HL-60/S4 (cell line): ENCODE measurements at regions not wholly inside any gene's neighbourhood (a gene's known extent, or its start where the extent isn't known, plus 50 kb on each side); places are given as distances from the start of the nearest gene placed in this dataset.
"Not testable (repeated sequence)": the region's sequence is repeated elsewhere in the genome, so short reads cannot be mapped to it uniquely, and the experiment has no call there.

Experiments used
- in situ Hi-C: fragments of 300-500 bp; cut with MboI; formaldehyde crosslinking; loops from 2 replicates; pipeline ENCODE4 v1.14.3; 2022; ENCODE audit warnings: low sequenced_read_pairs

DNA sequence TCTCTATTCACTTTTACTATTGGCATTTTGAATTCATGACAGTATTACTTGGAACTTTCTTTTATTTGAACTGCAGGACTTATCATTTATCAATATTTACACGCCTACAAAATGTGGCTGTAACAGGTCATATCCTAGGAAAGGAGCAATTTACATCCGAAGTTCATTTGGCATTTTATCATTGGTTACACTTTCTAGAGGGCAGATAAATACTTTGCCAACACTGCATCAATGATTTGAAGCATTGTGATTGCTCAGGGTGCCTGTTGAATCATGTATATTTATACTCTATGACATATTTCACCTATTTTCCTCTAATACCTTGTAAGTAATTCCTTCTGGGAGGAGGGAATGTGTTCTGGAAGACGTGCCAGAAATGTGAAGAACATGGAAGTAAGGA lies 136.7 kb downstream of the MID1IP1 start:
- in situ Hi-C loops = no loop called here

DNA sequence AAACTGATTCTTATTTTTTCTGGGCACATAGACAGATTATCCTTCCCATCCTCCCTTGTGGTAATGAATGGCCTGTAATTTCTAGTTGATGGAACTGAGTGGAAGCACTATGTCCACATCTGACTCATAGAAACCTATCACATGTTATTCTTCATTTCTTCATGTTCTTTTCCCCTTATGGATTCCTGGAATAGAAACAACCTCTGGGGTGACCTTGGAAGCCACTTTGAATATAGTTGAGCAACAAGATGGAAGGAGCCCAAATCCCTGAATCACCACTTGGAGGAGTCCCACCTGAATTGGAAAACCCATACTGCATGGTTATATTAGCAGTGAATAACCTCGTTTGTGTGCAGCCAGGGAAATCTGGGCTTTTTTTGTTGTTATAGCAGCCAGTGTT lies 137.8 kb downstream of the MID1IP1 start:
- in situ Hi-C loops = no loop called here

DNA sequence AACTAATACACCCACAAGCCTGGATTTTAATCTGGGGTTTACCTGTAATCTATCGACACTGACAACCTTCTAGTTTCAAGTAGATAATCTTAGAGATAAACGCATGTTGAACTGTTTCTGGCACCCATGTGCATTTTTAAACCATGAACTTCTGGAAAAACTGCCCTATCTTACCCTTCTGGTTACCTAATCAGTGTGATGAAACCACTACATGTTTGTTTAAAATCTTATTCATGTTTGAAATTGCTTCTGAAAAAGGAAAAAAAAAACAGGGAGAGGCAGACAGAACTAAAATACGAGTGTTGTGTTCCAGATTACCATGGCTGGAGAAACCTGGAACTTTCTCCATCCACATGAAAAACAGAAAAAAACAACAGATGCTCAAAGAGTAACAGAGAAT lies 139.3 kb downstream of the MID1IP1 start:
- in situ Hi-C loops = no loop called here

DNA sequence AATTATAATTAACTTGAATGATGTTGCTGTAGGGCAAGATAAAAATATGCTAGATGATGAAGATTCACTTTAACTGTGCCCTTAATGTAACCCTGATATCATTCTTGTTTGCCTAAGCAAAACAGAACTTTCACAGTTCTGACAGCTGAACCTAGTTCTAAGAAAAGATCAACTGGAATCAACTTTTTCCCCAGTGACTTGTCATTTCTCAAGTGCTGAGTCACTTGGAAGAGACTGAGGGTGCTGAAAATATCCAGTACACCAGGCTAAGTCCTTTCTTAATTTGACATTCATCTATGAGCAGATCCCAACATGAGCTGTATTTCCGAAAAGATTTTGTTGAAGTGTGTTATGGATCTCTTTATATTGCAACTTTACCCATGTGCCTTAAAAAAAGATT lies 140.4 kb downstream of the MID1IP1 start:
- in situ Hi-C loops = no loop called here

GRCh38 chrX:38943120-38943519 lies 141.9 kb downstream of the MID1IP1 start:
- in situ Hi-C loops = no loop called here

- in situ Hi-C loops = no loop called here
Observed at GRCh38 chrX:38948046-38948445, 146.8 kb downstream of the MID1IP1 start.

DNA sequence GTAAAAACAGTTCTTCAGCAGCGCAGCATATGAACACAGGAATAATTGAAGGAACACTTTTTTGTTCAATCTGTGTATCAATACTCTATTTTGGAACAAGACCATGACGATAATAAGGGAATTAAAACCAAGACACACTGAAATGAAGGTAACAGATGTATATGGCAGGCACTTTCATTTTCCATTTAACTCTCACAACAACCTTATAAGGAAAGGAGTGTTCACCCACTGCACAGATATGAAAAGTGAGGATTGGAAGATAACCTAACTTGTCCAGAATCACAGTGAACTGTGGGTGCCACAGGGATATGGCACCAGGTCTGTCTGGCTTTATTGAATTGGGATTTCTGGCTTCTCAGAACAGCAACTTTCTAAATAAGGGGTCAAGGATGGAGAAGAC lies 153.3 kb downstream of the MID1IP1 start:
- in situ Hi-C loops = no loop called here

GRCh38 chrX:38959736-38960135 lies 158.5 kb downstream of the MID1IP1 start:
- in situ Hi-C loops = no loop called here

DNA sequence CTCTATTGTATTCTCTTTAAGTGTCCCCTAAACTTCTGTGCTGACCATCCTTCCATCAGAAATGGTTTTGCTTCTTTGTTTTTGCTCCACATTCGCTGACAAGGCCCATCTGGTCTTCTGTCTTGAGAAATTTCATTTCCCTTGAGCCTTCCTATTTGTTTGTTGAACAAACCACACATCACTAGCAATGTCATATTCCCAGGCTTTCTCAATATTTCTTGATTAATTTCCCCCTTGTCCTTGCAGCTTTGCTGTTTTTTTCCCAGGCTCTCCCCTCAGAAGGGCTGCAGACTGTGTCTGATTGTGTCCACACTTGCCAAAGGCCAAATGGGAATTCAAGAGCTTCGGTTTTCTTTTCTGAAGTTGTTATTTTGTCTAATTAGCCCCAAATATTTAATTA lies 158.9 kb downstream of the MID1IP1 start:
- in situ Hi-C loops = no loop called here

DNA sequence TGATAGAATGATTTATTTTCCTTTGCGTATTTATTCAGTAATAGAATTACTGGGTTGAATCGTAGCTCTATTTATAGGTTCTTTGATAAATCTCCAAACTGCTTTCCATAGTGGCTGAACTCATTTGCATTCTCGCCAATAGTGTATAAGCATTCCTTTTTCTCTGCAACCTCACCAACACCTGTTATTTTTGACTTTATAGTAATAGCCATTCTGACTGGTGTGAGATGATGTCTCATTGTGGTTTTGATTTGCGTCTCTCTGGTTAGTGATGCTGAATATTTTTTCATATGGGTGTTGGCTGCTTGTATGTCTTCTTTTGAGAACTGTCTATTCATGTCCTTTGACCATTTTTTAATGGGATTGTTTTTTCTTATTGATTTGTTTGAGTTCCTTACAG lies 160.7 kb downstream of the MID1IP1 start:
- in situ Hi-C loops = no loop called here

DNA sequence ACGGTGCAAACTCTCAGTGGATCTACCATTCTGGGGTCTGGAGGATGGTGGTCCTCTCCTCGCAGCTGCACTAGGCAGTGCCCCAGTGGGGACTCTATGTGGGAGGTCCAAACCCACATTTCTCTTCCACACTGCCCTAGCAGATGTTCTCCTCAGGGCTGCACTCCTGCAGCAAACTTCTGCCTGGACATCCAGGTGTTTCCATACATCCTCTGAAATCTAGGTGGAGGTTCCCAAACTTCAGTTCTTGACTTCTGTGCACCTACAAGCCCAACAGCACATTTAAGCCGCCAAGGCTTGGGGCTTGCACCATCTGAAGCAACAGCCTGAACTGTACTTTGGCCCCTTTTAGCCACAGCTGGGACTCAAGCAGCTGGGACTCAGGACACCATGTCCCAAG lies 162.0 kb downstream of the MID1IP1 start:
- in situ Hi-C loops = not testable (repeated sequence)

GRCh38 chrX:38965888-38966287 lies 164.6 kb downstream of the MID1IP1 start:
- in situ Hi-C loops = no loop called here

DNA sequence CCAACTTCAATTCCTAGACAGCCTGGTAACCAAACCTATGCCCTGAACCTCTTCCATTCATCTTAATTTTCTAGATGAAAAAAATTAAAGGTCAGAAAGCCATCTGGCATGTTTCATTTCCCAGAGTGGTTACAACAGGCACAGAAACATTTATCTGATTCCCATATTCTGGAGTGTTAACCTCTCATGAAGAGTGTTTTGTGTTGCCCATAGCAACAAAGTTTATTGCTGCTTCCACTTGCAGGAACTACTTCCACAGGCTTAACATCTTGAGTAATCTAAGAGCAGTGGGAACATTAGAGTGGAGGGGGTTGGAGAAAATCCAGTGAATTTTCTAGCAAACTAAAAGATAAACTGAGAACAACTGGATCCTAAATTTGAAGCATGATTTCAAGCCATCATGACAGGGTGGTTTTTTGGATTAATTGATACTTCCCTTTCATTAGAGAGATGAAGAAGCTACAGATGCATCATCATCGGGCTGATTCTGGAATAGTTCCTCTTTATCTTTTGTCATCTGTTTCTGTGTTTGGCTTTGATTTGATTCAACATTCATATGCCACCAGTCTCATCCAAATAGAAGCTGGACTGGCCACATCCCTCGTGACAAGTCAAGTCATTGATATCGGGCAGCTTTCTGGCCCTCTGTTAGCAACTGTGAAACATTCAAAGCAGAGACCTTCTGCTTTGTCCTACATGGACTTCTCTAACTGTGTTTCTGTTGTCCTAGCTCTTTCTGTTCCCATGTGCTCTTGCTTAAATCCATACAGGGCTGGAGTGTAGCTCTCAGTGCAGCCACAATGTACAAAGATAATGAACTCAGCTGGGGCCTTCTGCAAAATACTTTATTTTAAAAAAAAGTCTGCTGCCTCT lies 167.3 kb downstream of the MID1IP1 start:
- in situ Hi-C loops = no loop called here

DNA sequence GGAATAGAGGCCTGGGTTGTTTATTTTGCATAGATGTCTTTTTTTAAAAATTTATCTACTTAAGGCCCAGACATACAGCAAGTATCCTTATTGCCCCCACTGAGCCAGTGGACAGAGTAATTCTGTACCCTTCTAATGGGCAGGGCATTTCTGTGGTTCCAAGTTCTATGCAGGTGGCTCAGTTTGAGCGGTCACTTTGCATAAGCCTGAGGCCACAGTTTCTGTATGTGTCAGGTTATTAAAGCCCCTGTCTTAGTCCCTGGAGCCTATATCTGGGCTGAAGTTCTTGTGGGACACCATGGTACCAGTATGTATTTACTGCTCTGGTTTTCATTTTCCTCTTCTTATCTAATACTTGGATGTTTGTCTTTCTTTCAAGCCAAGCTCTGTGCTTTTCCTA lies 168.8 kb downstream of the MID1IP1 start:
- in situ Hi-C loops = no loop called here

DNA sequence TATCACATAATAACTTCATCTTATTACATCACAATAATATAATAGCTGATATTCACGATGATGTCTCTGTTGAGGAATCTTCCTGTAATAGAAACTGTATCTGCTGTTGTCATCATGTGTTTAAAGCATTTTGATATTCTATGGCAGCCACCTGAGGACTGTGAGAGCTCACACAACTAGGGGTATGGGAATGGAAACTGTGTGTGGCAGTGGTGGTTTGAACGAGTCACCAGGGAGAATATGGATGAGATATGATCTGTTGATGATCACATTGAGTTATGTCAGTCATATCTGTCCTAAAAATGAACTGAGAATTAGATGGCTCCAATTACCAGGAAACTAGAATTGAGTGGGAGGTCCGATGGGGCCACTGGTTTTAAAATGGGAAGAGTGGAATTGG lies 169.6 kb downstream of the MID1IP1 start:
- in situ Hi-C loops = no loop called here

DNA sequence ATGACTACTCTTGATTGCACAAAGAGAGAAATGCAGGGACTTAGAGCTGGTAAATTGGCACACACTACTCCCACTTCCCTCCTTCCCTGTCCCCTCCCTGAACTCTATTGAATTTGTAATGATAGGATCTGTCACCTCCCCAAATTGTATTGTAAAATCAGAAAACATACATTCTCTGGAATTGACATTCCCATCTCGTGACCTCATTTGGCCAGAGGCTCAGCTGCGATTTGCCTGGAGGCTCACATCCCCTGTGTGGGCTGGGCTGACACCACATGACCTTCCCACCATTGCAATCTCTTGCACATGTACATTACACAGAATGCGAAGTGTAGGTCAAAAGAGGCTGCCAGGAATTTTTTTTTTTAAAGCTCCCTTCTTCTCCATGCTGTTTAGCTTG lies 172.1 kb downstream of the MID1IP1 start:
- in situ Hi-C loops = no loop called here

- in situ Hi-C loops = no loop called here
Observed at GRCh38 chrX:38974542-38974941, 173.3 kb downstream of the MID1IP1 start.

DNA sequence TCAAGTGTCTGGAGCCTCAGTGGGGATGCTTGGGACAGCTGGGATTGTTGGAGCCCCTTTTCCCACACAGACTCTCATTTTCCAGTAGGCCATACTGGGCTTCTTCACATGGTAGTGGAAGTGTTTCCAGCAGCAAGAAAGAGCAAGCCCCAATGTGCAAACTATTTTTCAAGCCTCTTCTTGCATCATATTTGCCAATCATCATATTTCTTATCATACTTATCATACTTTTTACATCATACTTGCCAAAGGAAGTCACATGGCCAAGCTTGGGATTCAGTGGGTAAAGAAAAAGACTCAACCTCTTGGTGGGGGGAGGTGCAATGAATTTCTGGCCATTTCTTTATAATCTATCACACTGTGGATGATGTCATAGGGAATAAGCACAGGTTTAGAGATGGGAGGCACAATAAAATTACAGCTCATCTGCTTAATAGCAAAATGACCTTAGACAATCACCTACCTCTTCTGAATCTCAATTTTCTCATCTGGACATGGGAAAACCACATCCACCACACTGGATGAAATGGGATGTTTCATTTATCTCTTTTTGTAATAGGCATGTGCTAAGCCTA lies 174.2 kb downstream of the MID1IP1 start:
- in situ Hi-C loops = no loop called here

- in situ Hi-C loops = no loop called here
Observed at GRCh38 chrX:38982370-38982769, 181.1 kb downstream of the MID1IP1 start.

DNA sequence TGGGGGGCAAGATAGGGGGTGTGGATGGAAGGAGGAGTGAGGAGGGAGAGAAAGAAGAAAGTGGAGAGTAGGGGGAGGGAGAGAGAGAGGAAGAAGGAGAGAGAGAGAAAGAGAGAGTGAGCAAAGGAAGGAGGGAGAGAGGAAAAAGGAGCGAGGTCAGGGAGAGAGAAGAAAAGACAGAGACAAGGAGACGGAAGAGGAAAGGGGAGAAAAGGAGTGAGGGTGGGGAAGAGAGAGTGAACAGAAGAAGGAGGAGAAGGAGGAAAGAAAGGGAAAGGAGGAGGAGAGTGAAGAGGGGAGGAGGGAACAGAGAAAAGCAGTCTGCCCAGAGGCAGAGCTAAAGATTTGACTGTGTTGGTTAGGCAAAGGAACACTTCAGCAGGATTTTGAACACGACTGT lies 181.6 kb downstream of the MID1IP1 start:
- in situ Hi-C loops = no loop called here

- in situ Hi-C loops = no loop called here
Observed at GRCh38 chrX:38985375-38985774, 184.1 kb downstream of the MID1IP1 start.

- in situ Hi-C loops = no loop called here
Observed at GRCh38 chrX:38985945-38986344, 184.7 kb downstream of the MID1IP1 start.

GRCh38 chrX:38986586-38986985 lies 185.3 kb downstream of the MID1IP1 start:
- in situ Hi-C loops = no loop called here
